ENCODE measurements at regions not wholly inside any gene's neighbourhood (a gene's known extent, or its start where the extent isn't known, plus 50 kb on each side); places are given as distances from the start of the nearest gene placed in this dataset.

- intact Hi-C loops (cut with DNase I), result no loop called here
- no peaks in the 10 kb centered on the region for H3K9me3 ChIP-seq
- H3K27ac ChIP-seq, result no peak overlapping the region
- no peaks in the 10 kb centered on the region for H3K36me3 ChIP-seq
- DNase-seq, result no peak
- no peaks in the 10 kb centered on the region for H3K4me1 ChIP-seq
- no peak overlapping the region for H3K9ac ChIP-seq (ENCODE audit: low read depth in 2 of 2, low read length in 2 of 2)
- no peak for TF ChIP-seq CTCF (IDR thresholded peaks at IDR 0.05)
- no peak overlapping the region for H3K4me3 ChIP-seq
- no peaks in the 10 kb centered on the region for H3K27me3 ChIP-seq
Measured at GRCh38 chr5:87121304-87122150, 146.2 kb upstream of the RASA1 start.

- no peak overlapping the region for H3K4me3 ChIP-seq
- H3K4me1 ChIP-seq, result no peaks in the 10 kb centered on the region
- H3K27me3 ChIP-seq, result no peaks in the 10 kb centered on the region
- no peak for TF ChIP-seq CTCF (IDR thresholded peaks at IDR 0.05)
- no peak overlapping the region for H3K27ac ChIP-seq
- DNase-seq, result no peak
- no peaks in the 10 kb centered on the region for H3K9me3 ChIP-seq
- no peak overlapping the region for H3K9ac ChIP-seq (ENCODE audit: low read depth in 2 of 2, low read length in 2 of 2)
- intact Hi-C loops (cut with DNase I), result no loop called here
- no peaks in the 10 kb centered on the region for H3K36me3 ChIP-seq
Measured at GRCh38 chr5:87122151-87122977, 145.3 kb upstream of the RASA1 start.

- no peaks in the 10 kb centered on the region for H3K36me3 ChIP-seq
- no peaks in the 10 kb centered on the region for H3K27me3 ChIP-seq
- H3K4me1 ChIP-seq, result no peaks in the 10 kb centered on the region
- no peak for TF ChIP-seq CTCF (IDR thresholded peaks at IDR 0.05)
- no peak overlapping the region for H3K27ac ChIP-seq
- H3K4me3 ChIP-seq, result no peak overlapping the region
- no peaks in the 10 kb centered on the region for H3K9me3 ChIP-seq
- no peak overlapping the region for H3K9ac ChIP-seq (ENCODE audit: low read depth in 2 of 2, low read length in 2 of 2)
- no peak for DNase-seq
- intact Hi-C loops (cut with DNase I), result no loop called here
Measured at GRCh38 chr5:87125766-87126165, 141.9 kb upstream of the RASA1 start.

GRCh38 chr5:87126869-87127268 lies 140.8 kb upstream of the RASA1 start:
- H3K4me3 ChIP-seq, result no peak overlapping the region
- no peak for DNase-seq
- intact Hi-C loops (cut with DNase I), result no loop called here

GRCh38 chr5:87127426-87127825 lies 140.3 kb upstream of the RASA1 start:
- Histone ChIP-seq H3K36me3 (no peaks in the 10 kb centered on the region), H3K9me3 (no peaks in the 10 kb centered on the region)
- intact Hi-C loops (cut with DNase I), result no loop called here

More at GRCh38 chr5:87126869-87127268, 140.8 kb upstream of the RASA1 start:
- Histone ChIP-seq H3K27me3 (no peaks in the 10 kb centered on the region), H3K4me1 (no peaks in the 10 kb centered on the region), H3K36me3 (no peaks in the 10 kb centered on the region), H3K27ac (no peak overlapping the region), H3K9ac (ENCODE audit: low read depth in 2 of 2, low read length in 2 of 2) (no peak overlapping the region), H3K9me3 (no peaks in the 10 kb centered on the region)
- no peak for TF ChIP-seq CTCF (IDR thresholded peaks at IDR 0.05)

More at GRCh38 chr5:87127426-87127825, 140.3 kb upstream of the RASA1 start:
- no peaks in the 10 kb centered on the region for H3K4me1 ChIP-seq
- no peaks in the 10 kb centered on the region for H3K27me3 ChIP-seq
- H3K4me3 ChIP-seq, result no peak overlapping the region
- DNase-seq, result no peak
- H3K9ac ChIP-seq (ENCODE audit: low read depth in 2 of 2, low read length in 2 of 2), result no peak overlapping the region
- no peak overlapping the region for H3K27ac ChIP-seq
- no peak for TF ChIP-seq CTCF (IDR thresholded peaks at IDR 0.05)
